Hippocampal formation (tissue), 2 donors: ENCODE measurements at regions not wholly inside any gene's neighbourhood (a gene's known extent, or its start where the extent isn't known, plus 50 kb on each side); places are given as distances from the start of the nearest gene placed in this dataset.
A peak's percentile ranks its signal among the peaks of the same experiment; 100 is the strongest.

Experiments used
- DNase-seq, 2 donors: peaks; one replicate each; lab custom pipeline; 2025; lab: John Stamatoyannopoulos, UW

DNA sequence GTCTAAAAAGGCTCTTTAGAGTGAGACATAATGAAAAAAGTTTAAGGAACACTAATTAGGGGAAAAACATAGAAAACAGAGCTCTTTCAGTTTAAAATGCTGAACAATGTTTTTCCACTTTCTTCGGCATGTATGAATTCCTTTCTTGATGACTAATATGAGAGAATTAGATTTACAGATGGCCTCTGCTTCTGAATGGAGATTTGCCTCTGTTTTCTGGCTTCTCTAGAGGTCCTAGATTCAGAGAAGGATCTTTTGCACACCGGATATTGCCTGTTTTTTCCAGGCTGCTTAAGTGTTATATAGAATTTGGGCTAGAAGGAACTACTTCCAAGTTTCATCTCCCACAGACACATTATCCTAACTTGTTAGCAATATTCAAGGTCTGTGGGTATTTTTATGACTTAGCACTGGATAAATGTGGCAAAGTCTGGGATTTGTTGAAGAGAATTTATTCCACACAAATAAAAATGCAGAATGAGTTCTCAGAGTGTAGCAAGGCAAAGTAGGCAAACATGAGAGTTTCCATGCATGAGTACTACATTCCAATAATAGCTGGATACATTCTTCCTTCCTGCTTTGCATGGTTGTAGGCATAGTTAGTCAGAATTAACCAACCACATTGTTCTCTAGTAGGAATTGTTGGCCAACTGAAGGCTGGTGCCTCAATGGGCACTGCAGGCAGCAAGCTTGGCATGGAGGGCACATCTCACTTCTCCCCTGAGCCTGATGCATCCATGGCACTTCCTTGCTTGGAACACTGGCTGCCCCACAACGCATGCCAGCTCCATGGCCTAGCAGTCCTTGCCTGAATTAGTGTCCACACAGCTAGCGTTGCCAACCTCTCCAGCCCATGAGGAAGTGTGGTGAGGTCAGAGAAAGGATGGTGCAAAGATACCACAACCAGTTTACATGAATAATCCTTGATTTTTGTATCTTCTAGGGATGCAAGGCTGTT lies 224.2 kb downstream of the CLIC5 start:
- DNase-seq: no peak

DNA sequence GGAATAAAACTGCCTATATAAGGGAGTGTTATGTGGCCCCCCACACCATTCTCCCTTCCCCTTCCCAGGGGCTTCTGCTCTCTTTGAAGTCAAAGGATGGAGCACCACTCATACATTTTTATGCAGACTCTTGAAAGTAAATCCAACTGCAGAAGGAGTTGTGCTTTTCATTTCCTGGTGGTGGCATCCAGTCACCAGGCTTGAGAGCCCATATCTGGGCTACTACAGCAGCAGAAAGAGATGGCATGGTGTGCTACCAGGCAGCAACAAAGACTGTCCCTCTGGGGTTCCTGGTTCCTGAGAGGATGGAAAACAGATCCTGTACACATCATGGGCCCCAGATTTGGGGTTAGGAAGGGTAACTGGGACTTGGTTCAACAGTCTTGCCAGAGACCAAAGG lies 226.4 kb downstream of the CLIC5 start:
- DNase-seq: no peak

DNA sequence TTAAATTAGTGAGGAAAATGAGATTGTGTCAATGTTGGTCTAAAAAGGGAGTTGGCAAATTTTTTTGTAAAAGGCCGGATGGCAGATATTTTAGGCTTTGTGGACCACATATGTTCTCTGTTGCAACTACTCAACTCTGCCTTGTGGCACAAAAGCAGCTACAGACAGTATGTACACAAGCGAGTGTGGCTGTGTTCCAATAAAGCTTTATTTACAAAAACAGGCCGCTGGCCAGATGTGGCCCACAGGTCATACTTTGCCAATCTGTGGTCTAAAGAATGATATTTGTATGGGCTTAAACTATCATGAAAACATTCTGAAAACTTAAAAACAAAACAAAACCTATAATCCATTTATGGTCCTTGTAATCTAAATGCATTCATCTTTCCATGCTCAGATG lies 228.3 kb downstream of the CLIC5 start:
- DNase-seq: no peak

DNA sequence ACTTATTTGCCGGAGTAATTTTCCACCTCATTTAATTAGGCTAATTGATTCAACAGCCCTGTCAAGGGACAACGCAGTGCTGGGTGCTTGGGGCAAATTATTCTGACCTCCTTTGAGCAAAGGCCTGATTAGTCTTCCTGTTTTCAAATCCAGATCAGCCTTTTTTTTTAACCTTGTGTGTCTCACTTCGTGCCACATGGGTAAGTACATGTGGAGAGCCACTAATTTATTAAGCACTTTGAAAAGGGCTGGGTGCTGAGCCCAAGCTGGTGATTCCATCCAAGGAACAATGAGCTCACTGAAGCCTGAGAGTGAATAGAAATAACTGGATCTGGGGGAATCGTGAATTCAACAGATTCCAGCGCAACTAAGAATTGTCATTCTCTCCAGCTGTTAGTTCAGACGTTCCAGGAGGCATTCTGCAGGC lies 229.3 kb downstream of the CLIC5 start:
- DNase-seq: peak in 1 of 2 donors; percentile 46

DNA sequence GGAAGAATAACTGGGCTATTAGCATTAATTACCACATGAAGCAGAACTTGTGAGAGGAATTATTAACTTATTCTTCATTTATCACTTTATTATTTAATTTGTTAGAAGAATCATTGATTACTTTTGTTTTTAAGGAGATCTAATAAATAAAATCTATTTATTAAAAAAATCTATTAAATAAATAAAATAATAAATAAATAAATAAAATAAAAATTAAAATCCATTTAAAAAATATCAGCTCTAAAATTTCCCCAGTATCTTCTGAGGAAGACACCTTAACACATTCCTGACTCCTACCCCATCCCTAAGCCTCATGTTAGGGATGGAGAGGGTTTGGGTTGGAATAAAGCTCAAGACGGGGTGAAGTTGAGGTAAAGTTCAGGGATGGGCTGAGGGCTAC lies 231.4 kb downstream of the CLIC5 start:
- no peak for DNase-seq

DNA sequence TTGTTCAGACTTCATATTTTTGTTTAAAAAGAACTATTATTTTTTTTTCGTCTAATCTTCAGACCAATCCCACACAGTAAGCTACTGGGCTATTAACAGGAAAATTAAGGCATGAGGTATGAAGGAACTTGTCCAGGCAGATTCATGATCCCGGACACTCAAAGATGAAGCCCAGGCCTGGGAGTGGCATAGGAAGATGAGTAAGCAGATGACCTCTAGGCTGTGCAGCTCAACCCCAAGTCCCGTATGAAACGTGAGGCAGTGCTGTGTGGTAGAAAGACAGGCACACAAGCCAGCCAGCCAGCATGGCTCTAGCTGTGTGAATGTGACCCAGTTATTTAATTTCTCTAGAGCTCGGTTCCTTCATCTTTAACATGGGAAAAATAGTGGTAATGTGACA lies 231.9 kb downstream of the CLIC5 start:
- DNase-seq: no peak

DNA sequence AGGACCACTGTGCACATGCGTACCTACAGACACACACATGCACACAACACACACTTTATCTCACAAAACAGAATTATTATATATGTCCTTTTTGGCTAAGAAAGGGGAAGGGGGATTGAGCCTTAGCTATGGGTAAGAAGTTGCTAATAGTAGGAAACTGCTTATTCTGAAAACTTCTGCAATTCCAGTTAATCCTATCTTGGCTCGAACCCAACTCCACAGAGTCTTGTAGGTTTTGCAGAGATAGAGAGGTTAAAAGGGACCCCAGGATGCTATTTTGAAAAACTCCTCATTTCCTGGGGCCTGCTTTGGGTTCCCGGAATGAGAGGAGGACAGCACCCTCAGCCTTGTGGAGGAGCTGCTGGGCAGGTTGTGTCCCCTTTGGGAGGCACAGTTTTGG lies 233.8 kb downstream of the CLIC5 start:
- no peak for DNase-seq

DNA sequence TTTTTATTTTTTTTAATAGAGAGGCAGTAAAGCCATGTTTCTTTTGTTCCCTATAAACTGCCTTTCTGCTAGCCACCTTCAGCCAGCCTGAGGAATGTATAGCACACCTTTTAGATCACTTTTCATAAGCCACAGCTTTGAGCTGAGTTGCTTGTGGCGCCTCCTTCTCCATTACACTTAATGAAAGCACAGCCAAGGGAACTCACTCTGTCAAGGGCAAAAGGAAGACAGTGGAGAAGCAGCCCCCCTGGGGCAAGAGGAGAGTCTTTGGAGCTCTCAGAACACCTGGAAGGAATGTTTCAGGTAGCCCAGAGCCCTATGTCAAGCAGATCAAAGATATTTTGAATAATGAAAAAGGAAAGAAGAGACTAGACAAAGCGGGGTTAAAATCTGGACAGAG lies 235.1 kb downstream of the CLIC5 start:
- no peak for DNase-seq

DNA sequence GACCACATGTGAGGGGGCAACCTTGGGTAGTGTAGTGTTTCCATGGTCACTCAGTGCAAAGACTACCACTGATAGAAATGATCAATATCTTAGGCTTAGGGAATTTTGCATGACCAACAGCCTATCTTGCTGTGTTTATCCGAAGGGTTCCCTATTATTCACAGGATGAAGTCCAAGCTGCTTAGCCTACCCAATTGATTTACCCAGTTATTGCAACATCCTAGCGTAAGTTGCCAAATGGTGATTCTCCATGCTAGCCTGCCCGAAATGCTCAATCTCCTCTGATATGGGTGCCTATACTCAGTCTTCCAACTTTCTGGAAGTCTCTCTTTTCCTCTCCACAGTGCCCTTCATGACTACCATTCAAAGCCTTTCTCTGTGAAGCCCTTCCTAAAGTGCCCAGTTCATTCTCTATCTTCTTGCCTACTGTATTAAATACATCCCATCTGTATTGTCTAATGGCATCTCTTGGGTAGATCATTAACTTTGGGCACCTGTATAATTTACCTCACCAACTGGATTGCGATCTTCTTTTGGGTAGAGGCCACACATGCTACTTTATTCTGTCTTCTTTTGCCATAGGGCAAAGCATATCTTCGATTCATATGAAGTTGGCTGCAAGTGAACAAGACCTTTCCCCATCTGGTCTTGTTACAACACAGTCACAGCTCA lies 240.5 kb downstream of the CLIC5 start:
- DNase-seq: no peak

DNA sequence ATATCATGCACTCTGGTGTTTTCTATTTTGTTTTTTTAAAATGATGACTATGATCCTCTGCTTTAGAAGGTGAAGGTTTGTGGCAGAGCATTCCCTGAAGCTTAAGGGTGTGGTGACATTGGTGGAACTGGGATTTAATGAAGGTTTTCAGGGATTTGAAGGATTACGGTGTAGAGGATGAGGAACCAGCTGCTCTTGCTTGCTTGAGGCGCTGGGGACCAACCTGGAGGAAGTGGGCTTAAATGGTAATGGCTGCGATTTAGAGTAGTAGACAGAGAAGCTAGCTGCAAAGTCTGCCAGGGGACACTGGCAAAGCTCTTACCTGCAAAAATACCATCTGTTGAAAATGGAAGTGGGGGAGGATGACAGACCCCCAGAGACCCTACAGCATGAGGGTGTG lies 241.8 kb downstream of the CLIC5 start:
- DNase-seq: no peak

DNA sequence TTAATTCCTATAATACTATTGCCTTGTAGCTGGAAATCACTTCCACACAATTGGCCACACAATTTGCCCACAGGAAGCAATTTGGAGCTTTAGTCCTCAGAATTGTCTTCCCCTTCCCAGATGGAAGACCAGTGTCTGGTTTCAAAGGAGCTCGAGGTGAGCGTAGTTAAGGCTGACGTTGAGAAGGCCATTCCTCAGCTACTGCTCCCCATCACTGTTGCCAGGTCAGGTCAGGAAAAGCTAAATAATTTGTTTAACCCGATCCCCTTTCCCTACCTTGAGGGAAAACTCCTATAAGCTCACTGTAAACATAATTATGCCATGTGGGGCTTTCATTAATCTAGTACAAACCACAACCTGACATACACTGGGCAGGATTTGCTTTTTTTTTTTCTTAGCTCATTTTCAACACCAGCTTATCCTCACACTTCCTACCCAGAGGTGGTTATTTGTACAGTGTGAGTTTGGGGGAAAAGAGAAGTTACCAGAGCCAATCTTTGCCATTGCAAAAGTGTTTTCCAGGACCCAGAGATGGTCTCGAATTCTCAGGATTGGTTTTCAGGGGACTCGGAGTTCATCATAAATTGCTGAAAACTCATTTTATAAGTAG lies 242.7 kb downstream of the CLIC5 start:
- DNase-seq: no peak

DNA sequence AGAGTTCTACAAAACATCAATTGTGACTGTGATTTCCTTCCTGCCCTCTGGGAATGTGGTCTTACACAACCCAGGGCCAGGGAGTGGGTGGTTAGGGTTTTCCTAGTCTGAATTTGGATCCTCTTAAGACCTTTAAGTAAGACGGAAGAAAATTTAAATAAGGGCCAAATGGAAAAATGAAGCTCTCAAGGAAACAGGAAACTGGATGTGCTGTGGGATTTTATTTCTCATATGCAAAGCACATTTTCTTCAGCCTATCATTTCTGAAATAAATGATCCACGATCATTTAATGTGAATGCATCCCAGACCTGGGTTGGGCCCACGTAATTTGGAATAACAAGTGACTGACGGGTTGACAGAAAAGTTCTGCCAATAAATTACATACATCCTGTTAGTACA lies 243.6 kb downstream of the CLIC5 start:
- DNase-seq: no peak

DNA sequence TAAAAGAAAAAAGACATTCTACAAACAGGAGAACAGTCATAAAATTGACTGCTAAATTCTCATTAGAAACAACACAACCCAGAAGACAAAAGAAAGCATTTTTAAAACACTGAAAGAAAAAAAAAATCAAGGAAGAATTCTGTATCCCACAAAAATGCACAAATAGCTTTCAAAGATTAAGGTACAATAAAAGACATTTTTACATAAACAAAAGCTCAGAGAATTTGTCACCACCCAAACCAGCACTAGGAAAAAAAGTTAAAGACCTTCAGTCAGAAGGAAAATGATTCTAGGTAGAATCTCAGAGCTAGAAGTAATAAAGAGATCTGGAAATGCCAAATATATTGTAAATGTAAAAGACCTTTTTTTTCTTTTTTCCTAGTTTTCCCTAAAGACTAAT lies 252.4 kb downstream of the CLIC5 start:
- no peak for DNase-seq

DNA sequence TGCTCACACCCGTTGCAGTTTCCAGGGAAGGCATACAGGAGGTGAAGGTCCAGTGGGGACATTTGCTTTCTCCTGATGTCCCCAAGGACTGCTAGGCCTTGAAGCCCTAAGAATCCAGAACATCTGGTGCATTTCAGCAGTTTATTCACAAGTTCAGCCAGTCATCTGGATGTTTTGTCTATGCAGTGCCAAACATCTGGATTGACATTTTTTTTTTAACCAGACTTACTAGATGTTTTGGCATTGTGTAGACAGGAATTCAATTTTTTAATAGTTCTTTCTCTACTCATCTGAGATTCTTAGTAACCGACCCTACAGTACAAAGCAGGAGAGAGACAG lies 256.2 kb downstream of the CLIC5 start:
- DNase-seq: no peak

DNA sequence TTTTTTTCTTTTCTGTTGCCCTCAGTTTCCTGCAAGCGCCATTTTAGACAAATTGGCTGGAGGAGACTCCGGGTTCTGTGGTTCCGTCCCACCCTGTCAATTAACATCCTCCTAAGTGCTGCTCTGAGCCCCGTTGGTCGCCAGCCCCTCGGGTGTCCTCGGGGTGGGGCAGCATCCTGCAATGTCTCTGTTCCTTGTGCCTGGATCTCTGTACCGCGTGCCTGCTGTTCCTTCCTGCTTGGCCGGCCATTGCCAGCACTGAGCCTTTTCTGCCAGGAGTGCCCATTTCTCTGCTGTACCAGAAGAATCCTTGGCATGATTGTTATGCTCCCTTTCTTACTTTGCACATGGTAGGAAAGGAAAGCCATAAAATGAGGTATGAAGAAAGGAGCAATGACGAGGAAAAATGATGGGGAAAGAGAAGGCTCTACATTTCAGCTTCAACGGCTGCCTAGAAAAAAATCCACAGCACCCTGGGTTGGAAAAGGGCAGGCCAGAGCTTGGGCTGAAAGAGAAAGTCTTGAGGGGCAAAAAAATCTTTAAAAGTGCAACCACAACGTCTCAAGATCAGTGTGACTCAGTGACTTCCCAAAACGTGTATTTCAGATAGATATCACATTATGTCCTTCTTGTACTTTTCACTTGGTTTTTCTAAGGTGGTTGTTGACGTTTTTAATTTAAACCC lies 256.7 kb downstream of the CLIC5 start:
- DNase-seq: no peak

DNA sequence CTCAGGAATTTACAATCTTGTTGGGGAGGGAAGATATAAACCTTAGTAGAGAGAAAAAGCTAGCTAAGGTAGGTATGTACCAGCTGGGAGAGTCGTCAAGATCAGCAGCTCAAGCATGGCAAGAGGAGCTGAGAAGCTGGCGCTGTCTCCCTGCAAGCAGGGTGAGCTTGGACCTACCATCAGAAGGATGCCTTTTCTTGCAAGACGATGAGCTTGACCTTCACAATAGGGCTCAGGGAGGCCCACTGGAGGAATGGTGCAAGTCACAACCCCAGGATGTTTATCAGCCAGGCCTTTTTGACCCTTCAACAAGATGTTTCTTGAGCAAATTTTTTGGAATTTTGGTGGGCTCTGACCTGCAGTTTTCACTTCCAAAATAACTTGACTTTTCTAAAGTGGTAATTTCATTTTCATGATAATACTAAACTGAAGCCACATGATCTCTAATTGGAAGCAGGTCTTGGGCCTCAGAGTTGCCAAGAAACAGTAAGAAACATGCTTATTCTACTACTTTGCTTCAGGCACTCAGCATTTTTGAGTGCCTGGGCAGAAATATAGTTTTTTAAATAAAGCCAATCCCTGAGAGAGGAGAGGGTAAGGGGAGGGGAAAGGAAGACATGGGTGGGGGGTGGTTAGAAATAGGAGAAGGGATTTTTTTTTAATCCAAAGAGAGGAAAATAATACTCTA lies 258.1 kb downstream of the CLIC5 start:
- no peak for DNase-seq

DNA sequence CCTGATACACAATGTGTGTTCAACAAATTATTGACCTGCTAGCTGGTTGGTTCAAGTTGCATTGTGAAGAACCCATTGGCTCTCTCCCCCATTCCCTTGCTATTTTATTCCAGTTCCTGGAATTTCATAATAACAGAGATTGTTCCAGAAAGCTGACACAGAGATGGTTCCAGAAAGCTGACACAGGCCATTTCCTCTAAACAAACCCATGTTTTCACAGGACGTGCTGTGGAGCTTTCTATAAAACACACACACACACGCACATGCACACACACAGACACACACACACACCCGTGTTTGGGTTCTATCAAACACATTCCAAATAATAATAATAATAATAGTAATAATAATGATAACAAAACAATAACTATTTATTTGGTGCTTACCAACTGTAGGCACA lies 259.1 kb downstream of the CLIC5 start:
- no peak for DNase-seq

DNA sequence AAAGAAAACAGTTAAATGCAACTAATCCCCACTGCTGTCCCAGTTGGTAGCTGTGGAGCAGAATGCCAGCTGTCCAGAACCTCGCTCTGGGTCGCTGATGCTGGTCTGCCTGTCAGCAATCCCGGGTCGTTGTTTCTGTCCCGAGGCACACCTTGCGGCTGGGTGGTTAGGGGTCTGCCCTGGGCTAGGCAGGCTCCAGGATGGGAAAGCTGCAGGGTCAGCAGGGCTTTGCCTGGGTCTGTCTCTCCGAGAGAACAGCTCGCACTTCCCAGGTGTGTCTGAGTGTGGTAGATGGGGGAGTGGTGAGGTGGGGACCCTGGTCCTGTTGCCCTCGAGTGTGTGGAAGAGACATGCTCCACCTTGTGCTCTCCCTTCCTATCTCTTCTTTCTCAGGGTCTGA lies 261.2 kb downstream of the CLIC5 start:
- no peak for DNase-seq

DNA sequence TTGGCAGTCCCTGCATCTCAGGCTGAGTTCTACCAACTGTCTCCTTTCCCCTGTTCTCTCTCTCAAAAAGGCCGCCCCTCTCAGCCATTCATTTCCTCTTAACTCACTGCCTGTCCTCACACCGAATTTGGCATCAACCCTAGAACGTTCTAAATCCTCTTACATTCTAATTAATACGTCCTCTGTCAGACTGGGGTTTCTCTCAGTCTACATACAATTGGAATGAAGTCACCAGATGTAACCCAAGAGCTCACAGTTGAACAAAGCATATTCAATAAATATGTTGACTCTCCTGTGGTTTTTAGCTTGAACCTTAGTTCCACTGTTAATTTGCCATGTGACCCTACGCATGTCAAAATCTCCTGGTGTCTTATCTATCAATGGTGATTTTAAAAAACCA lies 269.6 kb downstream of the CLIC5 start:
- no peak for DNase-seq

DNA sequence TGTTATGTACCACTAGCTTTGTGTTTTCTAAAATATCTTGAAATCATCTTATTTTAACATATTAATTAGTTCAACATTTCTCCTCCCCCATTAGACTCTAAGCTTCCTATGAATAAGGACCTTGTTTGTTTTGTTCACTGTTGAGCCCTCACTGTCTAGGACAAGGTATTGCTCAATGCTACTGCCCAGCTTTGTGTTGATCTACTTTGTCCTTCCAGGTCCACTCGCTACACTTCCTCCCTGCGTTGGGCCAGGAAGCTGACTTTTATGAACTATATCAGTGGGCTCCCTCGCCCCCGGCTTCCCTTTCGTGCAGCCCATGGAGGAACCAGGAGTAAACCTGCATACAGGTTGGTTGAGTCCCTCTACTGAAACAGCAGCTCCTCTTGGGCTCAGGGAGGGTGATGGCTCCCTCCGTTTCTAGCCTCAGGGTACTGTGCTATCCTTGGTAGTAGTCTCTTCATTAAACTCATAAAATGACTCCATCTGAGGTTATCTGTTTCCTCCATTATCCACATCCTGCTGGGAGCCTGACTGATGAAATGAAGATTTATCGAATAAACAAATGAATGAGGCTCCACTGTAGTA lies 272.5 kb downstream of the CLIC5 start:
- no peak for DNase-seq

DNA sequence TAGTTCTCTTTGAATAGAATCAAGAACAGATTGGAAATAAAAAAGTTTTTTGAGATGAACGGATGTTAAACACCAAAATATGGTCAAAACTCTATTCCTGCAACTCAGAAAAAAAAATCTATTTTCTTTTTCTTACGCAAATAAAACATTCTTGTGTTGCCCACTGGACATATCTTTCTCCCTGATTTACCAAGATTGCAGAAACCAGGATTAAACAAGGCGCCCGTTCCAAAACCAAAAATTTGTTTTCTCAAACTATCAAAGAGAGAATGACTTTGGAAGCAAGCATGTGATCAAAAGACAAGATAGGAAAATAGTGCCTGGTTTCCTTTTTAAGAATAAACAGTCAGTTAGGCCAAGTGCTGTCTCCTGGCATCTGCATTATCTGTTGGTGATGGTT lies 273.1 kb downstream of the CLIC5 start:
- no peak for DNase-seq
